GM12873 (cell line): ENCODE measurements at regions not wholly inside any gene's neighbourhood (a gene's known extent, or its start where the extent isn't known, plus 50 kb on each side); places are given as distances from the start of the nearest gene placed in this dataset.

Source experiments
- TF ChIP-seq, protein P1 (sequence below): IDR thresholded peaks from 2 replicates; pipeline ENCODE4 v1.5.1; 2012; ENCODE audit warnings: low read depth, mild to moderate bottlenecking, moderate library complexity, low read length, control low read depth; ENCODE audit not compliant: insufficient read depth; ENCODE audit errors: missing control alignments

DNA sequence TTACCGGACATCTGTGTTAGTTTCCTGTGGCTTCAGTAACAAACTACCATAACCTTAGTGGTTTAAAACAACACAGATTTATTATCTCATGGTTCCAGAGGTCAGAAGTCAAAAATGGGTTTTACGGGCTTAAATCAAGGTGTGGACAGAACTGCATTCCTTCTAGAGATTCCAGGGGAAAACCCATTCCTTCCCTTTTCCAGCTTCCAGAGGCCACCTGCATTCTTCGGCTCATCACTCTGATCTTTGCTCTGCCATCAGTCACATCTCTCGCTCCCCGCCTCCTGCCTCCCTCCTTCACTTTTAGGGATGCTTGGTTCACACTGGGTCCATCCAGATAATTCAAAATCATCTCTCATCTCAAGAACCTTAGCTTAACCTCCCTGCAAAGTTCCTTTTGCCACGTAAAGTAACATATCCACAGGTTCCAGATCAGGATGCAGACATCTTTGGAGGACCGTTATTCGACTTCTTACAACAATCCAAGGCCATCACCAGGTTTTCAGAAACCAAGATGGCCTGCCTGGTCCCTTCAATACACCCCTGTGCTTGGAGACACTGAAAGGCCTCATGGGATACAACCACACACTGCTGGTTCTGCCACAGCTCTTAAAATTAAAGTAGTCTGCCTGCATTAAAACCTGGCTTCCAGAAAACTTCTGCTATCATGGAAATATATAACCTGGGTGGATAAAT is 225.9 kb upstream of the MYO3A start:
- TF ChIP-seq, protein P1, sequence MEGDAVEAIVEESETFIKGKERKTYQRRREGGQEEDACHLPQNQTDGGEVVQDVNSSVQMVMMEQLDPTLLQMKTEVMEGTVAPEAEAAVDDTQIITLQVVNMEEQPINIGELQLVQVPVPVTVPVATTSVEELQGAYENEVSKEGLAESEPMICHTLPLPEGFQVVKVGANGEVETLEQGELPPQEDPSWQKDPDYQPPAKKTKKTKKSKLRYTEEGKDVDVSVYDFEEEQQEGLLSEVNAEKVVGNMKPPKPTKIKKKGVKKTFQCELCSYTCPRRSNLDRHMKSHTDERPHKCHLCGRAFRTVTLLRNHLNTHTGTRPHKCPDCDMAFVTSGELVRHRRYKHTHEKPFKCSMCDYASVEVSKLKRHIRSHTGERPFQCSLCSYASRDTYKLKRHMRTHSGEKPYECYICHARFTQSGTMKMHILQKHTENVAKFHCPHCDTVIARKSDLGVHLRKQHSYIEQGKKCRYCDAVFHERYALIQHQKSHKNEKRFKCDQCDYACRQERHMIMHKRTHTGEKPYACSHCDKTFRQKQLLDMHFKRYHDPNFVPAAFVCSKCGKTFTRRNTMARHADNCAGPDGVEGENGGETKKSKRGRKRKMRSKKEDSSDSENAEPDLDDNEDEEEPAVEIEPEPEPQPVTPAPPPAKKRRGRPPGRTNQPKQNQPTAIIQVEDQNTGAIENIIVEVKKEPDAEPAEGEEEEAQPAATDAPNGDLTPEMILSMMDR, result no peak

DNA sequence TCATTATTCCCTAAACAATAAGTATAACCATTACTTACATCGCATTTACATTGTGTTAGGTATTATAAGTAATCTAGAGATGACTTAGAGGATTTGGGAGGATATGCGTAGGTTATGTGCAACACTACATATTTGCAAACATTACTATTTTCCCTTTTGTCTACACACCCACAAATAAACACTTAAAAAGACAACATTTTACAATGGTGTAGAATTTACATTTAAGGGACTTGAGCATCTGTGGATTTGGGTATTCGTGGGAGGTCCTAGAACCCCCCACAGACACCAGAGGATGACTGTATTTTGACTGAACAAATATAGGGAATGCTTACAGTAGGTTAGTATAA is 220.2 kb upstream of the MYO3A start:
- TF ChIP-seq, protein P1, result no peak

DNA sequence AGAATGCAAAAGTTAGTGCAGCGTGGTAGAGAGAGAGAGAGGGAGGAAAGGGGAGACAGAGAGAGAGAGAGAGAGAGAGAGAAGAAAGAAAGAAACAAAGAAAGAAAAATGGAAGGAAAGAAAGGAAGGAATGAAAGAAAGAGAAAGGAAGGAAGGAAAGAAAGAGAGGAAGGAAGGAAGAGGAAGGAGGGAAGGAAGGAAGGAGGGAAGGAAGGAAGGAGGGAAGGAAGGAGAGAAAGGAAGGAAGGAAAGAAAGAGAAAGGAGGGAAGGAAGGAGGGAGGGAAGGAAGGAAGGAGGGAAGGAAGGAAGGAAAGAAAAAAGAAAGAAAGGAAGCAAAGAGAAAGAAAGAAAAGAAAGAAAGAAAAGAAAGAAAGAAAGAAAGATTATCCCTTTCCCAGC is 209.8 kb upstream of the MYO3A start:
- TF ChIP-seq, protein P1, result no peak

DNA sequence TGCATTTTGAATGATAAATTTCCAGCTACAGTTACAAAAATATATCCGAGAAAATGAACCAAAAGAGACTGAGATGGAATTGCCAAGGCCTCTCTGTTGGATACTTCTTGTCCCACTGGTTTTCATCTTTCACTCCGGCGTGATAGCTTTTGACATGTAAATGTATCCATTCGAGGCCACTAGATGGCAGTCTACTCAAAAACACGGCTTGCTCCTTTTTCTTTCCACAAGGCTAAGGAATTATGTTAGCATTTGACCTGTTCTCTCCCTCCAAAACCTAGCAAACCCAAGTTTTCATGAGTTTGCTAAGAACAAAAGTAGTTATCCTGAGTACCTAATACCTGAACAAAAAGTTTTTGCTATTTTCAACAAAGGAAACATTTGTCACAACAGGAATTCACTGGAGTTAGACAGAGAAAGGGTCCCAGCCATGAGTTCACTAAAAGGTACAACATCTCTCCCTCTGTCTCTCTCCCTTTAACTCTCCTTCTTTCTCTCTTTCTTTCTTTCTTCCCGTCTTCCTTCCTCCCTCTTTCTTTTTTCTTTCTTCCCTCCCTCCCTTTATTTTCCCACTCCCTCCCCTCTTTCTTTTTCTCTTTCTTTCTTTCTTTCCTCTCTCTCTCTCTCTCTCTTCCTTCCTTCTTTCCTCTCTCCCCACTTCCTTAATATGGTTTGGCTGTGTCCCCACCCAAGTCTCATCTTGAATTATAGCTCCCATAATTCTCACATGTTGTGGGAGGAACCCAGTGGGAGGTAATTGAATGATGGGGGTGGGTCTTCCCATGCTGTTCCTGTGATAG is 207.9 kb upstream of the MYO3A start:
- TF ChIP-seq, protein P1, result peak; percentile 74

DNA sequence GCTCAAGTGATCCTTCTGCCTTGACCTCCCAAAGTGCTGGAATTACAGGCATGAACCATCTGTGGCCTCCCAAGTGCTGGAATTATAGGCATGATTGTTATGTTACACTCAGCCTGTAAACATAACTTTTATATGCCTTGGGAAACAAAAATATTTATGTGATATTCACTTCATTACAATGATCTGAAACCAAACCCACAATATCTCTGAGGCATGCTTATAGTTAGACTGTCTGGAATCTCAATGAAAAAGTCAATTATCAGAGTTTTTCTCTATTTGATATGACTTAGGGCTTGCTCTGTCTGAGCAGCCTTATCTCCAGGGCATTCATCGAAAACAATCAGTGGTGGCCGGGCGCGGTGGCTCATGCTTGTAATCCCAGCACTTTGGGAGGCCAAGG is 195.3 kb upstream of the MYO3A start:
- TF ChIP-seq, protein P1, result no peak

DNA sequence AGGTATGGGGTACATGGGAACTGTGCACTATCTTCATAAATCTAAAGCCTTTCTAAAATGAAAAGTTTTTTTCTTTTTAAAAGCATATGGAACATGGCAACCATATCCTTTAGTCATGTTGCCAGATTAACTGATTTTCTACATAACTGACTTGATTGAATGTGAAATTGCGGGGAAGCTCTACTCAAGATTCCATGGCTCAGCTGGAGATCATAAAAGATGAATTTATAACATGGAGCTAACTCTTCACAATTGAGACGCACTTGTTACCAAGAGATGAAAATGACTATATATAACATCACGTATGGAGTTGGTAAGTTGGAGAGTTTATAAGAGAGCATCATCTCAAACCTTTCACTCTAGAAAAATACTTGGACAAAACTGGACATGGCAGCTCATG is 190.2 kb upstream of the MYO3A start:
- TF ChIP-seq, protein P1, result no peak

DNA sequence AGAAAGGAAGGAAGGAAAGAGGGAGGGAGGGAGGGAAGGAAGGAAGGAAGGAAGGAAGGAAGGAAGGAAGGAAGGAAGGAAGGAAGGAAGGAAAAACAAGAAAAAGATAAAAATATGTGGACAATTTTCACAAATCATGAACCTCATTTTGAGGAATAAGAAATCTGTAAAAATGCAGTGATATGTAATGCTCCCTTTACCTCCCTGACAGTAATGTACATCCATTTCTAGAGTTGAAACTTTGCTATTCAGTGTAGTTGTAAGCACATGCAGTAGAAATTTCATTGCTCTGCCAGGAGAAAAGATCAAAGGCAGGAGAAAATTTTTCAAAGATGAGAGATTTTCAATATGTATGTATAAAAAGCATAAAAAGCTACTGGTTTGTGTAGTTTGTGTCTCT is 189.5 kb upstream of the MYO3A start:
- TF ChIP-seq, protein P1, result no peak
